Mesenchymal stem cell (in vitro differentiated cells and primary cell): ENCODE measurements at regions not wholly inside any gene's neighbourhood (a gene's known extent, or its start where the extent isn't known, plus 50 kb on each side); places are given as distances from the start of the nearest gene placed in this dataset.
A peak's percentile ranks its signal among the peaks of the same experiment; 100 is the strongest.

Experiments used
- DNase-seq: peaks from one replicate; pipeline ENCODE4 v3.0.0-alpha.2; 2013
- H2AFZ ChIP-seq: one replicate; pipeline ENCODE4 v1.6.1; 2013; ENCODE audit warnings: low read depth, mild to moderate bottlenecking, control low read depth, inconsistent platforms, low read length, moderate library complexity
- H2AK5ac ChIP-seq: 2 replicates; pipeline ENCODE4 v1.6.1; 2013; ENCODE audit warnings: low read length, moderate library complexity, mild to moderate bottlenecking, inconsistent platforms; ENCODE audit not compliant: severe bottlenecking
- H2BK120ac ChIP-seq: one replicate; pipeline ENCODE4 v1.6.1; 2013; ENCODE audit warnings: low read depth, mild to moderate bottlenecking, inconsistent platforms, low read length, moderate library complexity
- H2BK12ac ChIP-seq, 2 experiments: one replicate each; pipeline ENCODE4 v1.6.1; 2013; ENCODE audit warnings: inconsistent platforms in 2 of 2, low read length in 2 of 2, mild to moderate bottlenecking in 2 of 2, moderate library complexity in 2 of 2, control low read depth in 1 of 2
- H2BK15ac ChIP-seq: one replicate; pipeline ENCODE4 v1.6.1; 2013; ENCODE audit warnings: mild to moderate bottlenecking, low read depth, inconsistent platforms; ENCODE audit not compliant: poor library complexity, severe bottlenecking
- H2BK5ac ChIP-seq: 2 replicates; pipeline ENCODE4 v1.6.1; 2013; ENCODE audit warnings: low read depth, mild to moderate bottlenecking, low read length, control low read depth, inconsistent platforms; ENCODE audit not compliant: poor library complexity, severe bottlenecking
- H3K14ac ChIP-seq, 2 experiments: one replicate each; pipeline ENCODE4 v1.6.1; 2013; ENCODE audit warnings: inconsistent platforms in 2 of 2, low read length in 2 of 2, control low read depth in 1 of 2, mild to moderate bottlenecking in 1 of 2, moderate library complexity in 1 of 2
- H3K18ac ChIP-seq, 2 experiments: one replicate each; pipeline ENCODE4 v1.6.1; 2013; ENCODE audit warnings: inconsistent platforms in 2 of 2, low read length in 2 of 2, control low read depth in 1 of 2, low read depth in 1 of 2, mild to moderate bottlenecking in 1 of 2
- H3K23ac ChIP-seq, 2 experiments: one replicate each; pipeline ENCODE4 v1.6.1; 2013; ENCODE audit warnings: inconsistent platforms in 2 of 2, low read length in 2 of 2, mild to moderate bottlenecking in 2 of 2, moderate library complexity in 2 of 2, control low read depth in 1 of 2
- H3K27ac ChIP-seq: 2 replicates; pipeline ENCODE4 v1.5.1; 2013; ENCODE audit warnings: mild to moderate bottlenecking, moderate library complexity, low read length, control low read depth, inconsistent platforms; ENCODE audit not compliant: poor library complexity, severe bottlenecking
- H3K27me3 ChIP-seq, 2 experiments: 2 replicates each; pipeline versions ENCODE4 v1.6.1 to v1.7.0; 2013; ENCODE audit warnings: low read length in 2 of 2, mild to moderate bottlenecking in 2 of 2, moderate library complexity in 2 of 2, control low read depth in 1 of 2, inconsistent platforms in 1 of 2; ENCODE audit not compliant: control insufficient read depth in 1 of 2, insufficient read depth in 1 of 2
- H3K36me3 ChIP-seq, 2 experiments: 2 replicates each; pipeline versions ENCODE4 v1.6.1 to v1.7.0; 2013; ENCODE audit warnings: low read length in 2 of 2, control low read depth in 1 of 2, inconsistent platforms in 1 of 2, low read depth in 1 of 2, mild to moderate bottlenecking in 1 of 2; ENCODE audit not compliant: insufficient read depth in 2 of 2, control insufficient read depth in 1 of 2
- H3K4ac ChIP-seq, 2 experiments: one replicate each; pipeline ENCODE4 v1.6.1; 2013; ENCODE audit warnings: inconsistent platforms in 2 of 2, low read length in 2 of 2, mild to moderate bottlenecking in 2 of 2, moderate library complexity in 2 of 2, control low read depth in 1 of 2, low read depth in 1 of 2
- H3K4me1 ChIP-seq: 2 replicates; pipeline ENCODE4 v1.6.1; 2013; ENCODE audit warnings: low read depth, low read length, control low read depth; ENCODE audit not compliant: control insufficient read depth, insufficient read depth
- H3K4me2 ChIP-seq: 2 replicates; pipeline ENCODE4 v1.6.1; 2013; ENCODE audit warnings: low read length, mild to moderate bottlenecking, inconsistent platforms; ENCODE audit not compliant: poor library complexity, severe bottlenecking
- H3K4me3 ChIP-seq, 2 experiments: 2 replicates each; pipeline versions ENCODE4 v1.5.1 to v1.7.0; 2013; ENCODE audit warnings: low read length in 2 of 2, mild to moderate bottlenecking in 2 of 2, control low read depth in 1 of 2, low read depth in 1 of 2; ENCODE audit not compliant: insufficient read depth in 1 of 2
- H3K79me1 ChIP-seq: replicated peaks from 2 replicates; pipeline ENCODE4 v1.6.1; 2013; ENCODE audit warnings: mild to moderate bottlenecking, control low read depth, low read length, inconsistent platforms; ENCODE audit not compliant: poor library complexity, severe bottlenecking
- H3K9ac ChIP-seq: 2 replicates; pipeline ENCODE4 v1.7.0; 2013; ENCODE audit warnings: mild to moderate bottlenecking, low read length, moderate library complexity
- H3K9me3 ChIP-seq: 2 replicates; pipeline ENCODE4 v1.7.0; 2013; ENCODE audit warnings: mild to moderate bottlenecking, low read length; ENCODE audit not compliant: control insufficient read depth
- H4K8ac ChIP-seq: one replicate; pipeline ENCODE4 v1.6.1; 2013; ENCODE audit warnings: inconsistent platforms, mild to moderate bottlenecking, low read length, moderate library complexity
- H4K91ac ChIP-seq: one replicate; pipeline ENCODE4 v1.6.1; 2013; ENCODE audit warnings: mild to moderate bottlenecking, low read length, inconsistent platforms
- WGBS: methylation state at CpG from one replicate; pipeline ENCODE4 v1.1.7; 2013; ENCODE audit warnings: mixed read lengths; 5-methylcytosine and 5-hydroxymethylcytosine counted together

DNA sequence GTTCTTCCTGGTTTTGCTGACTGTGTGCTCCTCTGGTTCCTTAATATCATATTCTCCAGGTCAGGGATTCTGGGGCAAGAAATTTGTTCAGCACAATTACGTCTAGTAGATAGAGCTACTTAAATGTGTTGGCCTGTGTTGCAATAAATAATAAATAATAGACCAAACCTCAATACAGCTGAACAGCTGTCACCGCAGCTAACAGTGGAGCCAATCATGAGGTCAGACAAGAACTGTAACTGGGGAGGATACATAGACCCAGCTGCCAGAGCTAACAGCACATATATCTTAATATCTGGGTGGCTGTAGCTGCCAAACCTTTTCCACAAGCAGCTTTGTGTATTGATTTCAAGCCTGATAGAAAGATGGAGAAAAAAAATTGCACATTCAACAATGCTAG is 1596.3 kb upstream of the PCDH20 start:
- no peak overlapping the region for H3K4me2 ChIP-seq
- no peak overlapping the region for H2BK5ac ChIP-seq
- no peaks in the 10 kb centered on the region for H3K36me3 ChIP-seq
- H2BK120ac ChIP-seq = no peak overlapping the region
- H2AK5ac ChIP-seq = no peak overlapping the region
- DNase-seq = no peak
- no peaks in the 10 kb centered on the region for H3K27me3 ChIP-seq
- H4K91ac ChIP-seq = no peak overlapping the region
- no peak overlapping the region for H2AFZ ChIP-seq
- no peak overlapping the region for H2BK15ac ChIP-seq
- H3K4me1 ChIP-seq = no peaks in the 10 kb centered on the region
- no peak overlapping the region for H3K27ac ChIP-seq
- H3K4ac ChIP-seq = no peak overlapping the region
- no peak overlapping the region for H3K9ac ChIP-seq
- H3K79me1 ChIP-seq = no peaks in the 10 kb centered on the region
- H2BK12ac ChIP-seq = no peak overlapping the region
- no peak overlapping the region for H3K4me3 ChIP-seq
- H3K9me3 ChIP-seq = peaks cover 53% of the 10 kb centered on the region
- no peak overlapping the region for H4K8ac ChIP-seq
- no peak overlapping the region for H3K18ac ChIP-seq
- WGBS = 100% methylated on average over 1 of the region's 2 CpGs
- no peak overlapping the region for H3K23ac ChIP-seq
- no peak overlapping the region for H3K14ac ChIP-seq

DNA sequence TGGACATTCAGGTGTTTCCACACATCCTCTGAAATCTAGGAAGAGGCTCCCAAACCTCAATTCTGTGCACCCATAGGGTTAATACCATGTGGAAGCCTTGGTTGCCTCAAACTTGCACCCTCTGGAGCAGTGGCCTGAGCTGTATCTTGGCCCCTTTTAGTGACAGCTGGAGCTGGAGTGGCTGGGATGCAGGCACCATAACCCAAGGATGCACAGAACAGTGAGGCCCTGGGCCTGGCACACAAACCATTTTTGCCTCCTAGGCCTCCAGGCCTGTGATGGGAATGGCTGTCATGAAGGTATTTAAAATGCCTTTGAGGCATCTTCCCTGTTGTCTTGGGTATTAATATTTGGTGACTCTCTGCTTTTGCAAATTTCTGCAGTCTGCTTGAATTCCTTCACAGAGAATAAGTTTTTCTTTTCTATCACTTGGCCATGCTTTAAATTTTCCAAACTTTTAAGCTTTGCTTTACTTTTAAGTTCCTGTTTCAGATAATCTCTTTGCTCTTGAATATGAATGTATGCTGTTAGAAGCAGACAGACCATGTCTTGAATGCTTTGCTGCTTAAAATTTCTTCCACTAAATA is 1594.5 kb upstream of the PCDH20 start:
- DNase-seq = no peak
- H3K4me2 ChIP-seq = no peak overlapping the region
- H4K91ac ChIP-seq = no peak overlapping the region
- H3K79me1 ChIP-seq = no peaks in the 10 kb centered on the region
- H3K4me3 ChIP-seq = no peak overlapping the region
- H4K8ac ChIP-seq = no peak overlapping the region
- H2BK12ac ChIP-seq = no peak overlapping the region
- no peak overlapping the region for H2BK15ac ChIP-seq
- H2BK120ac ChIP-seq = no peak overlapping the region
- no peak overlapping the region for H3K18ac ChIP-seq
- no peak overlapping the region for H2AK5ac ChIP-seq
- no peaks in the 10 kb centered on the region for H3K27me3 ChIP-seq
- H3K23ac ChIP-seq = no peak overlapping the region
- no peak overlapping the region for H3K14ac ChIP-seq
- H3K4ac ChIP-seq = no peak overlapping the region
- H3K36me3 ChIP-seq = no peaks in the 10 kb centered on the region
- no peak overlapping the region for H2AFZ ChIP-seq
- no peak overlapping the region for H3K9ac ChIP-seq
- H3K27ac ChIP-seq = no peak overlapping the region
- H2BK5ac ChIP-seq = no peak overlapping the region
- no peaks in the 10 kb centered on the region for H3K4me1 ChIP-seq
- H3K9me3 ChIP-seq = peaks cover 47% of the 10 kb centered on the region

DNA sequence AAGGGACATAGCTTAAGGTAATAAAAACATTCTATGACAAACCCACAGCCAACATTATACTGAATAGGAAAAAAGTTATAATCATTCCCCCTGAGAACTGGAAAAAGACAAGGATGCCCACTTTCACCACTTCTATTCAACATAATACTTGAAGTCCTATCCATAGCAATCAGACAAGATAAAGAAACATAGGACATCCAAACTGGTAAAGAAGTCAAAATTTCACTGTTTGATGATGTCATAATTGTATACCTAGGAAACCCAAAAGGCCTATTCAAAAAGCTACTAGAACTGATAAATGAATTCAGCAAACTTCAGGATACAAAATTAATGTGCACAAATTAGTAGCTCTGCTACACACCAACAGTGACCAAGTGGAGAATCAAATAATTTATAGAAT is 1590.0 kb upstream of the PCDH20 start:
- Histone ChIP-seq H3K79me1 (no peaks in the 10 kb centered on the region), H2BK120ac (no peak overlapping the region), H3K36me3 (no peaks in the 10 kb centered on the region), H3K4ac (no peak overlapping the region), H3K4me3 (no peak overlapping the region), H4K8ac (no peak overlapping the region), H2AFZ (no peak overlapping the region), H3K27ac (no peak overlapping the region), H3K18ac (no peak overlapping the region), H3K4me1 (no peaks in the 10 kb centered on the region), H3K4me2 (no peak overlapping the region), H2BK15ac (no peak overlapping the region), H3K9me3 (peaks cover 52% of the 10 kb centered on the region), H3K27me3 (no peaks in the 10 kb centered on the region), H2BK5ac (no peak overlapping the region), H3K23ac (no peak overlapping the region), H3K9ac (no peak overlapping the region), H4K91ac (no peak overlapping the region), H2BK12ac (no peak overlapping the region), H3K14ac (no peak overlapping the region), H2AK5ac (no peak overlapping the region)
- no peak for DNase-seq

DNA sequence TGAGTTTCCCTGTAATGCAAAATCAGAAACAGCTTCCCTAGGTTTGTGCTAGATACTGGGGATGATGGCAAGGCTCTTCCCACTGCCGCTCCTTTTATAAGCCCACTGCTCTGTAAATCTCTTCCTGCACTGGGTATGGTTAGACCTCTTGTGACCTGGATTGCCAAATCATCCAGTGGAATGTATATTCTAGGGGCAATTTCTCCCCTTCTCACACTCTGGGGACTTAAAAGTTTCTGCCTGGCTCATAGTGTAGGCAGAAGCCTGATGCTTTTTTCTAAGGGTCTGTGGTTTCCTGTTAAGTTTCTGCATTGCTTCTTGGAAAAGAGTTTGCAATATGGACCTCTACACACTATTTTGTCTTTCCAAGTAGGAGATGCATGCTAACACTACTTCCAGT is 1582.0 kb upstream of the PCDH20 start:
- Histone ChIP-seq H3K36me3 (no peaks in the 10 kb centered on the region), H3K18ac (no peak overlapping the region), H3K79me1 (no peaks in the 10 kb centered on the region), H4K91ac (no peak overlapping the region), H3K14ac (no peak overlapping the region), H3K27me3 (no peaks in the 10 kb centered on the region), H3K4ac (no peak overlapping the region), H3K27ac (no peak overlapping the region), H2AK5ac (no peak overlapping the region), H3K4me1 (no peaks in the 10 kb centered on the region), H3K23ac (no peak overlapping the region), H3K9me3 (peaks cover 18% of the 10 kb centered on the region), H3K4me3 (no peak overlapping the region), H2BK5ac (no peak overlapping the region), H4K8ac (no peak overlapping the region), H2AFZ (no peak overlapping the region), H3K9ac (no peak overlapping the region), H2BK120ac (no peak overlapping the region), H2BK12ac (no peak overlapping the region), H3K4me2 (no peak overlapping the region), H2BK15ac (no peak overlapping the region)
- no CpG with 5 or more reads among the region's 1 CpG for WGBS
- peak; percentile 42 for DNase-seq
